NCI-H82 treated with DMSO at 0.1 percent for 48 hours (cell line): ENCODE measurements at regions not wholly inside any gene's neighbourhood (a gene's known extent, or its start where the extent isn't known, plus 50 kb on each side); places are given as distances from the start of the nearest gene placed in this dataset.

Experiments
- DNase-seq: peaks from one replicate; lab custom pipeline; 2025; ENCODE audit not compliant: unreplicated experiment; lab: John Stamatoyannopoulos, UW

DNA sequence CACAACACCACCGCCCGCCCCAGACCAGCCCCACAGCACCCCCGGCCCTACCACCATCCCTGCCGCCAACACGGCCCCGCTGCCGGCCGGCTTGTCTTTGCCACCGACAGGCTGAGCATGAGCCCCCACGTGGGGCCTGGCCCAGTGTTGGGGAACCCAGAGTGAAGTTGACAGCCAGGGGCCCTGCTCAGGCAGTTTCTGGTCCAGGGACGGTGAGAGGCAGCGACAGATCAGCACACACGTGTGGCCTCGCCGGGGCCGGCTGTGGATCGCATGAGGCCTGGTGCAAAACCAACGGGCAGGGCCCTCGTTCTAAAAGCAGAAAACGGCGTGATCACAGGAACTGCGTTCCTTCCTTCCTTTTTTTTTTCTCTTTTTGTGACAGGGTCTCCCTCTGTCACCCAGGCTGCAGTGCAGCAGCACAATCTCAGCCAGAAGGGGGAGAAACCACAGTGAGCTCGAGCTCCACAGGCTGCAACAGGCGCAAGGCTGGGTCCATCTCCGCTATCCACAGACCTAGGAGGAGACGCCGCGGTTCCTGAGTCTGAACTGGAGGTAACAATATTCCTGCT, 50.5 kb upstream of the FBRSL1 start:
- no peak for DNase-seq

GRCh38 chr12:132438726-132439125, 51.2 kb upstream of the FBRSL1 start:
- no peak for DNase-seq

- DNase-seq: no peak
These were observed 51.8 kb upstream of the FBRSL1 start for GRCh38 chr12:132437943-132438700.

DNA sequence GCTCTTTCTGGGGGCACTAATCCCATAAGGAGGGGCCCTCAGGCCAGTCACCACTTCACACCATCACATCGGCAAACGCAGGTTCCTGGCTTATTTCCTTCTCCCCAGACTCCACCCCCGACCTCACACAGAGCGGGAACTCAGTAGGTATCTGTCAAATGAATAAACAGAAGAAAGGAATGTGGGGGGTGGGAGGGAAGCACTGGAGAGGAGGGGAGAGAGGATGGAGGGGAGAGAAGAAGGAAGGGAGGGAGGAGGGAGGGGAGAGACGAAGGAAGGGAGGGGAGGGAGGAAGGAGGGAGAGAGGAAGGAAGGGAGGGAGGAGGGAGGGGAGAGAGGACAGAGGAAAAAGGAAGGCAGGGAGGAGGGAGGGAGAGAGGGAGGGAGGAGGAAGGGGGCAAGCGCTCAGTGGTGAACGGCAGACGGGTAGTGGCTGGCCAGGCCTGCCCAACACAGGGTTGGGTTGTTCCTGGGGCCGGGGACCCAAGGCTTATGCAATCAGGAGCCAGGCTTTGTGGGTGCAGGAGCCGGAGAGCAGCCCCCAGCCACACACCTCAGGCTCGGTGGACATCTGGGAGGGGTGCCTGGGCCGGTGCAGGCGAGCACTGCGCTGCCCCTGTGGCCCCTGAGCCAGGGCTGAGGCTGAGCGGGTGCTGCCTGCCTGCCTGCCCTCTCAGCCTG, 52.6 kb upstream of the FBRSL1 start:
- DNase-seq: no peak

DNA sequence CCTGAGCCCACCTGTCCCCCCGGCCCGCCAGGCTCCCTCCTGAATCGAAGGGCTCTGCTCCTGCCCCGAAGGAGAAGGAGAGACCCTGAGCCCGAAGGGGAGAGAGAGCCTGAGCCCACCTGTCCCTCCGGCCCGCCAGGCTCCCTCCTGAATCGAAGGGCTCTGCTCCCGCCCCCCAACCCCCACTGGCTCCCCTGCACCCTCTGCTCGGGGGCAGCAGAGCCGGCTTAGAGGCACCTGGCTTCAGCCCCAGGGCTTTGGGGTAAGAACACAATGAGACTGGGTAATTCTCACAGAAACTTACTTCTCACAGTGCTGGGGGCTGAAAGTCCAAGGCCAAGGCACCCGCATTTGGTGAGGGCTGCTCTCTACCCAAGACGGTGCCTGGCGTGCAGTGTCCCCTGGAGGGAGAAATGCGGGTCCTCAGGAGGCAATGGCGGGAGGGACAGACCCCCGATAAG, 53.1 kb upstream of the FBRSL1 start:
- no peak for DNase-seq

GRCh38 chr12:132435486-132436187, 54.3 kb upstream of the FBRSL1 start:
- DNase-seq: no peak

GRCh38 chr12:132433641-132434395, 56.1 kb upstream of the FBRSL1 start:
- DNase-seq: no peak

DNA sequence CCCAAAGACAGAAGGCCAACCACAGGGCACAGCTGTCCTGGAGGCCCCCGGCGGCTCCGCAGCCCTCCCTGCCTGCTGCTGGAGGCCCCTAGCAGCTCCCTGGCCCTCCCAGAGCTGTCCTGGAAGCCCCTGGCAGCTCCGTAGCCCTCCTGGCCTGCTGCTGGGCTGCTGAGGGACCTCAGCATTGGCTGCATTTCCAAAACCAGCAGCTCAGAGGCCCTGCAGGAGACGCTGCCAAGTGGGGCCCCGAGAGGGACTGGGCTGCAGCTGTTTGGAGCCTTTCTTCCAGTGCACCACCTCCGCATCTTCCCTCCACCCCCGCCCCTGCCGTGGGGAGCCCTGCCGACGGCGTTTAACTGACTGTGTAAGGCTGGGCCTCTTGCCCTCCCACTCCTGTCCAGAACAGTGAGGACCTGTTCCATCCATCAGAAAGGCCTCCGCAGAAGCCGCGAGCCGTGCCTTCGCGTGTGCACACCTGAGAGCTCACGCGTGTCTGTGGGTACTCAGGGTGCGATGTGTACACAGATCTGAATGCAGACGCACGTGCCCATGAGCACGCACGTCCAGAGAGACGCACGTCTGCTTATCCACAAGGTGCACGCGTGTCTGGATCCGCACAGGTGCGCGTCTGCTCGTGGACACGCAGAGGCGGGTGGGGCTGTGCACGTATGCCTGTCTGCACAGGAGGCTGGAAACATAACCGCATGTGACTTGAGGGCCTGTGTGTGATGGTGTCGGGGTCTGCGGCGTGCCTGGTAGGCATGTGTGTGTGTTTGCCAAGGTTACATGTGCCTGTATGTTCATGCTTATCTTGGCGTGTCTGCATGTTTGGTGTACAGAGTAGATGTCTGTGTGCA, 57.0 kb upstream of the FBRSL1 start:
- DNase-seq: no peak

- no peak for DNase-seq
These were observed 57.7 kb upstream of the FBRSL1 start for GRCh38 chr12:132432126-132432705.

GRCh38 chr12:132430838-132431774, 58.8 kb upstream of the FBRSL1 start:
- no peak for DNase-seq

GRCh38 chr12:132429946-132430643, 59.9 kb upstream of the FBRSL1 start:
- peak; percentile 94 for DNase-seq

- peak; percentile 82 for DNase-seq
These were observed 60.4 kb upstream of the FBRSL1 start for GRCh38 chr12:132429602-132429945.

DNA sequence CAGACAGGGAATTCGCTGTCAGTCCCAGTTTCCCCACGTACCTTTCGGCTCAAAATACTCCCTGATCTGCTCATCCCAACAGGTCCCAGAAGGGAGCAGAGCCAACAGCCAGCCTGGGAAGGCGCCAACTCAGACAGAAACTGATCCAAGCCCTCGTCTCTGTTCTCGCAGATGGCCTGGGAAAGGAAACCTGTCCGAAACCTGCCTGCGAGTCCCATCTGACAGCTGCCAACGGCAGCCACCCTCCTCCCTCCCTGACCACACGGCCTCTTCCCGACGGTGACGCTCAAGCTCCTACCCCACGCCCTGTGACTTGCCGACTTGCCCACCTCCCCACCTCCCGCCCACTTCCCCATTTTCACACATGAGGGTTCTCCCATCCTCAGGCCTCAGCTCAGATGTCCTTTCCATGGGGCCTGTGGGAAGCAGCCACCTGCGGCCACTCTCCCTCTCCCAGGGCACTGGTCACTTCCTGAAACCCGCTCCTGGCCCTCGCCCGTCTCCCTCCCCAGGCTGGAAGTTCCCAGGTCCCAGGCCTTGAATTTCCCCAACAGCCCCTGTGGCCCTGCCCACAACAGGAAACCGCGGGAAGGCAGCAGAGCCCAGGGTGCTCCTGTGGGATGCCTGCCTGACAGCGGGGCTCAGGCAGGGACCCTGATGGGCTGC, 60.9 kb upstream of the FBRSL1 start:
- DNase-seq: peak; percentile 78

DNA sequence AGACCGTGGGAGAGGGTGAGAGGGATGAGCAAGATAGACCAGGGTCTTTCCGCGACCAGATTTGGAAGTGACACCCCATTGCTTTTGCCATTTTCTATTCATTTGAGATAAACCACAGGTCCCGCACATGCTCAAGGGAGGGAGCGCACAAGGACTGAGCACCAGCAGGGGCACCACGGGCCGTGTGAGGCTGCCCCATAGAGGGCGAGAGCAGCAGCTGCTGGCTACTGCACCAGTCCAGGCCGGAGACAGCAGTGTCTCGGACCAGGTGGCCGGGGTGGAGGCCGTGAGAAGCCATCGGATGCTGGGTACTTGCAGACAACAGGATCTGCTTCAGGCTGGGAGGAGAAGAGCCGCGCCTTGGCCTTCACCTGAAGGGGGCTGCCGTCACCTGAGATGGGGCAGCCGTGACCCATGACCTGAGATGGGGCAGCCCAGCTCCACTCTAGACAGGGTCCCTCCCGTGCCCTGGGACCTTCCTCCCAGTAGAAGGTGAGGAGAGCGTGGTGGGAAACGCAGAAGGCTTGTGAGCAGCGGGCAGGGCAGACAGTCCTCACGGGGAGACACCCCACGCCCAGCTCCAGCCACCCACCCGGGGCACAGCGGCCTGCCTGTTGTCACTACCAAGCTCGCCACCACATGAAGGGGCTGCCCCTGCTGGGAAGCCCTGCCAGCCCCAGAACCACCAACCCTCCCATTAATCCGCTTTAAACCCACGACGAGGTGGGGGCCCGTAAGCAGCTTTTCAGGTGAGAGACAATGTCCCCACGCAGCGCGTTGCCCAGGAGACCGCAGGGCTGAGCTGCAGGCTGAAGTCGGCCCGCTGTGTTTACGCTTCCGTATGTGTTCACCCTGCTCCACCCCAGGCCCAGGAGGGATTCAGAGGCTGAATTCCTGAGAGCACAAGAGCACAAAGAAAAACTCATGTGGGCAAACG, 61.7 kb upstream of the FBRSL1 start:
- DNase-seq: peak; percentile 86

DNA sequence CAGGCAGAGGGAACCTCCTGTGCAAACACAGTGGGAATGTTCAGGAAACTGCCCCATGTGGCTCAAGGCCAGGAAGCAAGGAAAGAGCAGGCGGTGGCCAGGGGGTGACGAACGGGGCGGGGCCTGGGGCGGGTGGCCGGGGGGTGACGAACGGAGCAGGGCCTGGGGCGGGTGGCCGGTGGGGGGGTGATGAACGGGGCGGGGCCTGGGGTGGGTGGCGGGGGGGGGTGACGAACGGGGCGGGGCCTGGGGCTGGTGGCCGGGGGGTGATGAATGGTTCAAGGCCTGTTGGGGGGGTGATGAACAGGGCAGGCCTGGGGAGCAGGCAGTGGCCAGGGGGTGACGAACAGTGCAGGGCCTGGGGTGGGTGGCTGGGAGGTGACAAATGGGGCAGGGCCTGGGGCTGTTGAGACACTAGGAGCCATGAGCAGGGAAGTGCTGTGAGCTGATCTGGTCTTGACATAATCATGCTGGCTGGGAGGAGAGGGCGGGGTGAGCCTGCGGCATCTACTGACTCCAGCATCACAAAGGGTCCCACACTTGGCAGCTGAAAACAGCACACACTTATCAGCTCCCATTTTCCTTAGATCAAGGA, 62.7 kb upstream of the FBRSL1 start:
- no peak for DNase-seq
